ENCODE measurements at regions not wholly inside any gene's neighbourhood (a gene's known extent, or its start where the extent isn't known, plus 50 kb on each side); places are given as distances from the start of the nearest gene placed in this dataset.

- H3K9ac ChIP-seq (ENCODE audit: low read length): no peak overlapping the region
- TF ChIP-seq CTCF (conservative IDR thresholded peaks at IDR 0.05; ENCODE audit: low read depth, low read length): no peak
- TF ChIP-seq EZH2 (IDR thresholded peaks at IDR 0.05; ENCODE audit: low read length, unreplicated experiment): no peak
- TF ChIP-seq EZH2phosphoT487 (IDR thresholded peaks at IDR 0.05; ENCODE audit: borderline replicate concordance, low read length): no peak
- no peak for DNase-seq
Observed at GRCh38 chr2:19796035-19796695, 105.6 kb downstream of the TTC32 start.

GRCh38 chr2:19793132-19793750, 108.5 kb downstream of the TTC32 start:
- Histone ChIP-seq H3K4me3 (ENCODE audit: low read length) (no peak overlapping the region), H3K9me2 (replicated peaks; ENCODE audit: low read length) (no peaks in the 10 kb centered on the region), H3K79me2 (ENCODE audit: low read length) (no peaks in the 10 kb centered on the region), H3K9me3 (ENCODE audit: low read length) (no peaks in the 10 kb centered on the region), H3K9ac (ENCODE audit: low read length) (no peak overlapping the region), H3K4me1 (ENCODE audit: insufficient read depth, low read length) (no peaks in the 10 kb centered on the region), H3F3A (ENCODE audit: low read length, unreplicated experiment) (no peaks in the 10 kb centered on the region), H4K20me1 (ENCODE audit: low read length) (no peaks in the 10 kb centered on the region), H2AFZ (ENCODE audit: low read length) (no peak overlapping the region), H3K4me2 (ENCODE audit: low read length) (no peak overlapping the region), H3K36me3 (ENCODE audit: low read depth, low read length) (no peaks in the 10 kb centered on the region), H3K27ac (ENCODE audit: low read length) (no peak overlapping the region), H3K27me3 (ENCODE audit: low read length) (no peaks in the 10 kb centered on the region)
- no peak for TF ChIP-seq EZH2phosphoT487 (IDR thresholded peaks at IDR 0.05; ENCODE audit: borderline replicate concordance, low read length)
- intact Hi-C loops (cut with micrococcal nuclease): no loop called here
- ChIA-PET CTCF (no interaction called here), POLR2A (ENCODE audit: unreplicated experiment) (no interaction called here)
- ATAC-seq (no peak), DNase-seq (no peak)
- no TSS peak for BruUV-seq (replicated peaks)

More at GRCh38 chr2:19796035-19796695, 105.6 kb downstream of the TTC32 start:
- intact Hi-C loops (cut with micrococcal nuclease): no loop called here
- Histone ChIP-seq H2AFZ (ENCODE audit: low read length) (no peak overlapping the region), H3K9me2 (replicated peaks; ENCODE audit: low read length) (no peaks in the 10 kb centered on the region), H3K79me2 (ENCODE audit: low read length) (no peaks in the 10 kb centered on the region), H3F3A (ENCODE audit: low read length, unreplicated experiment) (no peaks in the 10 kb centered on the region), H4K20me1 (ENCODE audit: low read length) (no peaks in the 10 kb centered on the region), H3K27ac (ENCODE audit: low read length) (no peak overlapping the region), H3K36me3 (ENCODE audit: low read depth, low read length) (no peaks in the 10 kb centered on the region), H3K9me3 (ENCODE audit: low read length) (no peaks in the 10 kb centered on the region), H3K4me3 (ENCODE audit: low read length) (no peak overlapping the region), H3K4me1 (ENCODE audit: insufficient read depth, low read length) (peaks cover 4% of the 10 kb centered on the region; the same call in 1 of the 2 replicates), H3K4me2 (ENCODE audit: low read length) (no peak overlapping the region), H3K27me3 (ENCODE audit: low read length) (no peaks in the 10 kb centered on the region)
- ATAC-seq: no peak
- POLR2A ChIA-PET (ENCODE audit: unreplicated experiment): no interaction called here
- no TSS peak for BruUV-seq (replicated peaks)
- CTCF ChIA-PET: no interaction called here

- TF ChIP-seq CTCF (conservative IDR thresholded peaks at IDR 0.05; ENCODE audit: low read depth, low read length): no peak
- no peak for TF ChIP-seq EZH2phosphoT487 (IDR thresholded peaks at IDR 0.05; ENCODE audit: borderline replicate concordance, low read length)
- no peak for TF ChIP-seq EZH2 (IDR thresholded peaks at IDR 0.05; ENCODE audit: low read length, unreplicated experiment)
- Histone ChIP-seq H4K20me1 (ENCODE audit: low read length) (no peaks in the 10 kb centered on the region), H3K4me1 (ENCODE audit: insufficient read depth, low read length) (peaks cover 16% of the 10 kb centered on the region), H3F3A (ENCODE audit: low read length, unreplicated experiment) (no peaks in the 10 kb centered on the region), H3K9ac (ENCODE audit: low read length) (no peak overlapping the region), H3K79me2 (ENCODE audit: low read length) (no peaks in the 10 kb centered on the region), H3K4me3 (ENCODE audit: low read length) (no peak overlapping the region), H2AFZ (ENCODE audit: low read length) (no peak overlapping the region), H3K9me2 (replicated peaks; ENCODE audit: low read length) (no peaks in the 10 kb centered on the region), H3K27me3 (ENCODE audit: low read length) (no peaks in the 10 kb centered on the region), H3K27ac (ENCODE audit: low read length) (no peak overlapping the region), H3K9me3 (ENCODE audit: low read length) (no peaks in the 10 kb centered on the region), H3K4me2 (ENCODE audit: low read length) (no peak overlapping the region), H3K36me3 (ENCODE audit: low read depth, low read length) (no peaks in the 10 kb centered on the region)
- BruUV-seq (replicated peaks): no TSS peak
- POLR2A ChIA-PET (ENCODE audit: unreplicated experiment): no interaction called here
- CTCF ChIA-PET: no interaction called here
- ATAC-seq (no peak), DNase-seq (no peak)
- intact Hi-C loops (cut with micrococcal nuclease): no loop called here
Observed at GRCh38 chr2:19790291-19790690, 111.5 kb downstream of the TTC32 start.

Data from PC-3 (cell line).